Transverse colon (tissue), 4 donors: ENCODE measurements at regions not wholly inside any gene's neighbourhood (a gene's known extent, or its start where the extent isn't known, plus 50 kb on each side); places are given as distances from the start of the nearest gene placed in this dataset.

Source experiments
- DNase-seq: peaks from one replicate; pipeline ENCODE4 v3.0.0-alpha.2; 2019
- H3K27ac ChIP-seq, 4 donors: fragments of 200-600 bp; sonication (generic); 2 replicates each; pipeline ENCODE4 v1.5.1; 2016 to 2018; ENCODE audit warnings: inconsistent platforms in 4 of 4
- H3K27me3 ChIP-seq: fragments of 200-600 bp; sonication (generic); 2 replicates; pipeline ENCODE4 v1.5.1; 2017; ENCODE audit warnings: inconsistent platforms
- H3K36me3 ChIP-seq, 4 donors: fragments of 200-600 bp; sonication (generic); 2 replicates each; pipeline ENCODE4 v1.5.1; 2017 to 2019; ENCODE audit warnings: inconsistent platforms in 4 of 4
- H3K4me1 ChIP-seq, 4 donors: fragments of 200-600 bp; sonication (generic); 2 replicates each; pipeline ENCODE4 v1.5.1; 2017 to 2020; ENCODE audit warnings: inconsistent platforms in 4 of 4
- H3K4me3 ChIP-seq, 4 donors: fragments of 200-600 bp; sonication (generic); 1 replicate in 1 of 4; 2 replicates in 3 of 4; pipeline versions ENCODE4 v1.5.1 to v1.6.1; 2017 to 2019; ENCODE audit warnings: inconsistent platforms in 4 of 4
- H3K9me3 ChIP-seq, 2 donors: fragments of 200-600 bp; sonication (generic); 2 replicates each; pipeline ENCODE4 v1.5.1; 2017 to 2019; ENCODE audit warnings: inconsistent platforms in 2 of 2
- CTCF ChIP-seq, 5 experiments: fragments of 200-600 bp in 3 of 5; fragments of 450-650 bp in 2 of 5; sonication (generic) in 3 of 5; IDR thresholded peaks; 1 replicate in 2 of 5; 2 replicates in 3 of 5; pipeline ENCODE4 v1.5.1; 2016 to 2017; ENCODE audit warnings: antibody characterized with exemption in 5 of 5, inconsistent platforms in 3 of 5, mild to moderate bottlenecking in 2 of 5, moderate library complexity in 1 of 5
- EP300 ChIP-seq: sonication (generic); formaldehyde crosslinking; IDR thresholded peaks from one replicate; pipeline ENCODE4 v1.6.1; 2017; ENCODE audit warnings: antibody characterized with exemption, low read depth
- POLR2A ChIP-seq: fragments of 450-650 bp; IDR thresholded peaks from one replicate; pipeline ENCODE4 v1.6.1; 2016; ENCODE audit warnings: antibody characterized with exemption, mild to moderate bottlenecking, moderate library complexity
- POLR2AphosphoS5 ChIP-seq, 3 donors: sonication (generic); formaldehyde crosslinking; IDR thresholded peaks; one replicate each; pipeline ENCODE4 v1.6.1; 2016; ENCODE audit warnings: antibody characterized with exemption in 3 of 3
- WGBS, 2 donors: methylation state at CpG; one replicate each; pipeline ENCODE4 v1.1.5; 2018; ENCODE audit warnings: low coverage in 1 of 2; 5-methylcytosine and 5-hydroxymethylcytosine counted together
- in situ Hi-C, 4 donors: fragments of 200-750 bp; cut with MboI; loops; one replicate each; pipeline versions ENCODE4 v1.15.0 to v1.15.1; 2017; ENCODE audit warnings: low sequenced_read_pairs in 3 of 4, low pct_ligation_motif_present in 1 of 4, low pct_unique_long_range_greater_than_20kb in 1 of 4
- intact Hi-C: fragments of 100-400 bp; cut with DNase I; formaldehyde crosslinking; loops from one replicate; pipeline ENCODE4 v1.15.1; 2023; ENCODE audit warnings: low total_unique reads

- intact Hi-C loops: no loop called here
- whole genome bisulfite sequencing, 2 donors: 32 to 42% methylated on average over 1 of the region's 1 CpG
- in situ Hi-C loops: no loop called here
Measured at GRCh38 chr3:153830552-153830951, 290.6 kb upstream of the ARHGEF26 start.

GRCh38 chr3:153835540-153835939 is 285.6 kb upstream of the ARHGEF26 start:
- Histone ChIP-seq H3K27me3 (no peaks in the 10 kb centered on the region), H3K4me1 (no peaks in the 10 kb centered on the region), H3K9me3 (no peaks in the 10 kb centered on the region), H3K27ac (no peak overlapping the region), H3K36me3 (no peaks in the 10 kb centered on the region), H3K4me3 (no peak overlapping the region)
- no peak for DNase-seq
- in situ Hi-C loops (no loop called here), intact Hi-C loops (no loop called here)
- no peak for TF ChIP-seq POLR2AphosphoS5 (IDR thresholded peaks at IDR 0.05)
- no peak for TF ChIP-seq EP300
- 60 to 87% methylated on average over 2 to 3 of the region's 3 CpGs for WGBS, 2 donors

More at GRCh38 chr3:153830552-153830951, 290.6 kb upstream of the ARHGEF26 start:
- TF ChIP-seq CTCF (IDR thresholded peaks at IDR 0.05) (no peak), EP300 (no peak), POLR2A (no peak), POLR2AphosphoS5 (IDR thresholded peaks at IDR 0.05) (no peak)
- H3K9me3 ChIP-seq: no peaks in the 10 kb centered on the region
- H3K4me3 ChIP-seq: no peak overlapping the region
- DNase-seq: no peak
- no peaks in the 10 kb centered on the region for H3K36me3 ChIP-seq
- H3K4me1 ChIP-seq: no peaks in the 10 kb centered on the region
- H3K27me3 ChIP-seq: no peaks in the 10 kb centered on the region
- H3K27ac ChIP-seq: no peak overlapping the region

GRCh38 chr3:153840487-153840886 is 280.7 kb upstream of the ARHGEF26 start:
- in situ Hi-C loops: no loop called here
- no peak for TF ChIP-seq EP300
- no peak for TF ChIP-seq POLR2A
- TF ChIP-seq POLR2AphosphoS5 (IDR thresholded peaks at IDR 0.05): no peak
- no peak for TF ChIP-seq CTCF (IDR thresholded peaks at IDR 0.05)
- DNase-seq: no peak
- H3K36me3 ChIP-seq: no peaks in the 10 kb centered on the region
- 93 to 100% methylated on average over 1 of the region's 1 CpG for WGBS, 2 donors
- H3K4me1 ChIP-seq: no peaks in the 10 kb centered on the region
- intact Hi-C loops: no loop called here
- no peak overlapping the region for H3K27ac ChIP-seq
- no peak overlapping the region for H3K4me3 ChIP-seq
- no peaks in the 10 kb centered on the region for H3K27me3 ChIP-seq
- H3K9me3 ChIP-seq: no peaks in the 10 kb centered on the region

GRCh38 chr3:153843994-153844393 is 277.2 kb upstream of the ARHGEF26 start:
- Histone ChIP-seq H3K36me3 (no peaks in the 10 kb centered on the region), H3K9me3 (no peaks in the 10 kb centered on the region), H3K27me3 (no peaks in the 10 kb centered on the region), H3K4me3 (no peak overlapping the region), H3K4me1 (no peaks in the 10 kb centered on the region), H3K27ac (no peak overlapping the region)
- in situ Hi-C loops (no loop called here), intact Hi-C loops (no loop called here)
- DNase-seq: no peak
- TF ChIP-seq EP300: no peak
- TF ChIP-seq POLR2AphosphoS5 (IDR thresholded peaks at IDR 0.05): no peak
- TF ChIP-seq POLR2A: no peak
- TF ChIP-seq CTCF (IDR thresholded peaks at IDR 0.05): no peak

GRCh38 chr3:153845311-153845710 is 275.9 kb upstream of the ARHGEF26 start:
- in situ Hi-C loops: no loop called here
- no peaks in the 10 kb centered on the region for H3K4me1 ChIP-seq
- WGBS, 2 donors: 88 to 94% methylated on average over 4 of the region's 4 CpGs

More at GRCh38 chr3:153845311-153845710, 275.9 kb upstream of the ARHGEF26 start:
- H3K4me3 ChIP-seq: no peak overlapping the region
- no peak for DNase-seq
- no peaks in the 10 kb centered on the region for H3K9me3 ChIP-seq
- intact Hi-C loops: loop anchor here (5.0 kb wide), 1 partner anchor 1052 kb away; no protein-coding TSS in a partner anchor
- no peaks in the 10 kb centered on the region for H3K36me3 ChIP-seq
- no peak overlapping the region for H3K27ac ChIP-seq
- no peak for TF ChIP-seq CTCF (IDR thresholded peaks at IDR 0.05)
- TF ChIP-seq POLR2A: no peak
- TF ChIP-seq POLR2AphosphoS5 (IDR thresholded peaks at IDR 0.05): no peak
- no peak for TF ChIP-seq EP300
- no peaks in the 10 kb centered on the region for H3K27me3 ChIP-seq
